ENCODE measurements at regions not wholly inside any gene's neighbourhood (a gene's known extent, or its start where the extent isn't known, plus 50 kb on each side); places are given as distances from the start of the nearest gene placed in this dataset.

- no peak for ATAC-seq
- Histone ChIP-seq H3K9me3 (ENCODE audit: control insufficient read depth, insufficient read depth, low read depth, low read length) (no peaks in the 10 kb centered on the region), H3K27ac (ENCODE audit: low read length) (no peak overlapping the region), H3K27me3 (ENCODE audit: control insufficient read depth, insufficient read depth, low read length) (peaks cover 4% of the 10 kb centered on the region; the same call in 1 of the 2 replicates), H3K36me3 (ENCODE audit: control insufficient read depth, insufficient read depth, low read length) (no peaks in the 10 kb centered on the region), H3K4me1 (ENCODE audit: control insufficient read depth, insufficient read depth, low read length) (no peaks in the 10 kb centered on the region), H3K4me3 (ENCODE audit: low read depth in 2 of 2, low read length in 2 of 2) (no peak overlapping the region)
- intact Hi-C loops (cut with micrococcal nuclease; ENCODE audit: unreplicated experiment) (no loop called here), in situ Hi-C loops (cut with HindIII; ENCODE audit: low pct_unique_long_range_greater_than_20kb, low sequenced_read_pairs) (no loop called here)
- CTCF ChIA-PET: no interaction called here
- BruUV-seq (replicated peaks): no TSS peak
- no peak for DNase-seq (ENCODE audit: low read depth, low spot score)
- TF ChIP-seq, protein P1, sequence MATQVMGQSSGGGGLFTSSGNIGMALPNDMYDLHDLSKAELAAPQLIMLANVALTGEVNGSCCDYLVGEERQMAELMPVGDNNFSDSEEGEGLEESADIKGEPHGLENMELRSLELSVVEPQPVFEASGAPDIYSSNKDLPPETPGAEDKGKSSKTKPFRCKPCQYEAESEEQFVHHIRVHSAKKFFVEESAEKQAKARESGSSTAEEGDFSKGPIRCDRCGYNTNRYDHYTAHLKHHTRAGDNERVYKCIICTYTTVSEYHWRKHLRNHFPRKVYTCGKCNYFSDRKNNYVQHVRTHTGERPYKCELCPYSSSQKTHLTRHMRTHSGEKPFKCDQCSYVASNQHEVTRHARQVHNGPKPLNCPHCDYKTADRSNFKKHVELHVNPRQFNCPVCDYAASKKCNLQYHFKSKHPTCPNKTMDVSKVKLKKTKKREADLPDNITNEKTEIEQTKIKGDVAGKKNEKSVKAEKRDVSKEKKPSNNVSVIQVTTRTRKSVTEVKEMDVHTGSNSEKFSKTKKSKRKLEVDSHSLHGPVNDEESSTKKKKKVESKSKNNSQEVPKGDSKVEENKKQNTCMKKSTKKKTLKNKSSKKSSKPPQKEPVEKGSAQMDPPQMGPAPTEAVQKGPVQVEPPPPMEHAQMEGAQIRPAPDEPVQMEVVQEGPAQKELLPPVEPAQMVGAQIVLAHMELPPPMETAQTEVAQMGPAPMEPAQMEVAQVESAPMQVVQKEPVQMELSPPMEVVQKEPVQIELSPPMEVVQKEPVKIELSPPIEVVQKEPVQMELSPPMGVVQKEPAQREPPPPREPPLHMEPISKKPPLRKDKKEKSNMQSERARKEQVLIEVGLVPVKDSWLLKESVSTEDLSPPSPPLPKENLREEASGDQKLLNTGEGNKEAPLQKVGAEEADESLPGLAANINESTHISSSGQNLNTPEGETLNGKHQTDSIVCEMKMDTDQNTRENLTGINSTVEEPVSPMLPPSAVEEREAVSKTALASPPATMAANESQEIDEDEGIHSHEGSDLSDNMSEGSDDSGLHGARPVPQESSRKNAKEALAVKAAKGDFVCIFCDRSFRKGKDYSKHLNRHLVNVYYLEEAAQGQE (IDR thresholded peaks at IDR 0.05; ENCODE audit: insufficient read depth in 1 of 2, low read depth in 2 of 2, low read length in 1 of 2): no peak
- TF ChIP-seq TCF7L2 (IDR thresholded peaks at IDR 0.05; ENCODE audit: low read depth, low read length) (no peak), SIN3A (IDR thresholded peaks at IDR 0.05; ENCODE audit: borderline replicate concordance, insufficient read depth, low read depth, low read length) (no peak), POLR2AphosphoS5 (IDR thresholded peaks at IDR 0.05; ENCODE audit: low read depth, low read length) (no peak)
- TF ChIP-seq, protein P2, sequence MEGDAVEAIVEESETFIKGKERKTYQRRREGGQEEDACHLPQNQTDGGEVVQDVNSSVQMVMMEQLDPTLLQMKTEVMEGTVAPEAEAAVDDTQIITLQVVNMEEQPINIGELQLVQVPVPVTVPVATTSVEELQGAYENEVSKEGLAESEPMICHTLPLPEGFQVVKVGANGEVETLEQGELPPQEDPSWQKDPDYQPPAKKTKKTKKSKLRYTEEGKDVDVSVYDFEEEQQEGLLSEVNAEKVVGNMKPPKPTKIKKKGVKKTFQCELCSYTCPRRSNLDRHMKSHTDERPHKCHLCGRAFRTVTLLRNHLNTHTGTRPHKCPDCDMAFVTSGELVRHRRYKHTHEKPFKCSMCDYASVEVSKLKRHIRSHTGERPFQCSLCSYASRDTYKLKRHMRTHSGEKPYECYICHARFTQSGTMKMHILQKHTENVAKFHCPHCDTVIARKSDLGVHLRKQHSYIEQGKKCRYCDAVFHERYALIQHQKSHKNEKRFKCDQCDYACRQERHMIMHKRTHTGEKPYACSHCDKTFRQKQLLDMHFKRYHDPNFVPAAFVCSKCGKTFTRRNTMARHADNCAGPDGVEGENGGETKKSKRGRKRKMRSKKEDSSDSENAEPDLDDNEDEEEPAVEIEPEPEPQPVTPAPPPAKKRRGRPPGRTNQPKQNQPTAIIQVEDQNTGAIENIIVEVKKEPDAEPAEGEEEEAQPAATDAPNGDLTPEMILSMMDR (IDR thresholded peaks at IDR 0.05): no peak
- POLR2A ChIA-PET: no interaction called here
These were observed 258.6 kb upstream of the FOXF1 start for GRCh38 chr16:86251682-86252081.

DNA sequence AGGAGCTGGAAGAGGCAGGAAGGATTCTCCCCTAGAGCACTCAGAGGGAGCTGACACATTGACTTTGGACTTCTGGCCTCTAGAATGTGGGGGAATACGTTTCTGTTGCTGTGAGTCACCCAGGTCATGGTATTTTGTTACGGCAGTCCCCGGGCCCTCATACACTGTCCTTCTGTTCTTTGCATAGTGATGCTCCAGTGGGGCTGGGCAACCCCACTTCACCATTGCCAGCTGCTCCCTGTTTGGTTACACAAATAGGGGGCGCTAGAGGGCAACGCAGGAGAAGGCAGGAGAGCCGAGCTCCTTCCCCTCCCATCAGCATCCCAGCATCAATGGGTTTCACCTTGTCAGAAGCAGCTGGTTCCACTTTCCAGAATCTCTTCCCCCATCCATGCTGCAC, 257.7 kb upstream of the FOXF1 start:
- H3K27me3 ChIP-seq (ENCODE audit: control insufficient read depth, insufficient read depth, low read length): no peaks in the 10 kb centered on the region
- BruUV-seq (replicated peaks): no TSS peak
- in situ Hi-C loops (cut with HindIII; ENCODE audit: low pct_unique_long_range_greater_than_20kb, low sequenced_read_pairs) (no loop called here), intact Hi-C loops (cut with micrococcal nuclease; ENCODE audit: unreplicated experiment) (no loop called here)
- H3K27ac ChIP-seq (ENCODE audit: low read length): no peak overlapping the region
- no peak for DNase-seq (ENCODE audit: low read depth, low spot score)
- no peaks in the 10 kb centered on the region for H3K4me1 ChIP-seq (ENCODE audit: control insufficient read depth, insufficient read depth, low read length)
- no peaks in the 10 kb centered on the region for H3K9me3 ChIP-seq (ENCODE audit: control insufficient read depth, insufficient read depth, low read depth, low read length)
- no peak for ATAC-seq
- no peak overlapping the region for H3K4me3 ChIP-seq (ENCODE audit: low read depth in 2 of 2, low read length in 2 of 2)
- CTCF ChIA-PET: interaction anchor here (0.6 to 1.0 kb wide), 3 partner anchors 8 to 173 kb away, joined by 4 to 15 read pairs (median 4); no protein-coding TSS in a partner anchor
- no peaks in the 10 kb centered on the region for H3K36me3 ChIP-seq (ENCODE audit: control insufficient read depth, insufficient read depth, low read length)
- no peak for TF ChIP-seq SIN3A (IDR thresholded peaks at IDR 0.05; ENCODE audit: borderline replicate concordance, insufficient read depth, low read depth, low read length)
- TF ChIP-seq TCF7L2 (IDR thresholded peaks at IDR 0.05; ENCODE audit: low read depth, low read length): no peak
- TF ChIP-seq, protein P1 (IDR thresholded peaks at IDR 0.05; ENCODE audit: insufficient read depth in 1 of 2, low read depth in 2 of 2, low read length in 1 of 2): no peak
- no peak for TF ChIP-seq POLR2AphosphoS5 (IDR thresholded peaks at IDR 0.05; ENCODE audit: low read depth, low read length)
- TF ChIP-seq, protein P2 (IDR thresholded peaks at IDR 0.05): peak; percentile 64; the same call in 1 of the 2 replicates
- POLR2A ChIA-PET: no interaction called here

Data from Panc1 (cell line).